ENCODE measurements at regions not wholly inside any gene's neighbourhood (a gene's known extent, or its start where the extent isn't known, plus 50 kb on each side); places are given as distances from the start of the nearest gene placed in this dataset.
A peak's percentile ranks its signal among the peaks of the same experiment; 100 is the strongest.

DNA sequence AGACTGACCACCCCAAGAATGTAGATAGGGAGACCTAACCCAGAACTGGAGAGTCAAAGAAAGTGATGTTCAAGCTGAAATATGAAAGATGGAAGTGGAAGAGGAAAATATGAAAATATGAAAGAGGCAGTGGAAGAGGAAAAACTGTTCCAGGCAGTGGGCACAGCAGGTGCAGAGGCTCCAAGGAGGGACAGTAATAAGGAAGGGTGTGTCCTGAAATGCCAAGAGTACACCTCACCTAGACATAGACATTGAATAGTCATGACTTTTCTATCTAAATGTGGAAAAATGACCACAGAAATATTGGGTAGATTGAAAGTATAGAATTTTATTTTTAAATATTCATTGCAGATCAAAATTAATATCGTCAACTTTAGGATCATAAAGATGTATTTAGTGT, 161.7 kb upstream of the USP24 start:
- no peak for ATAC-seq

DNA sequence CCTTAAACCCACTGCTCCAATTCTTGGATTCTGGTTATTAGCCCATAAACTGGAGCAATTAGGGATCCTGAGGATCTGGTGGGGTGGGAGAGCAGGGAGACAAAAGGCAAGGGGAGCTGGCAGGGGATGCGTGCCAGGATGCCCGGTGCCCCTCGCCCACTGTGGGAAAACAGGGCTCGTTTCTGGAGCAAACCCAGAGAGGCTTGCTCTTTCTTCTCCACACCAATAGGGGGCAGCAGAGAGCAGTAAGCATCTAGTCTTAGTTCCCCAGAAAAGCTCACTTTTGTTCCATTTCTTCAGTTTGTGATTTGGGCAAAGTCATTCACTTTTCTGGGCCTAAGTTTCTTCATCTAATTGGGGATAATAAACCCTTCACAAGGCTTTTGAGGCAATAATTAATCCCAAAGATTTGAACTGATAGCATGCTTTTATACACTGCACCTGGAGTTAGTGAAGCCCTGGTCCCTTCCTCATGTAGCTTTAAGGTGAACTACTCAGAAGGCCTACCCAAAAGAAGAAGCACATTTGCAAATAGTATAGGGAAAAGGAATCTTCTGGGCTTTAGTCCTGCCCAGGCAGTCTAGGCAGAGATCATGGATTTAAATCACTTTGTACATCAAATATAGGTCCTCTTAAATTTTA, 160.6 kb upstream of the USP24 start:
- no peak for ATAC-seq

DNA sequence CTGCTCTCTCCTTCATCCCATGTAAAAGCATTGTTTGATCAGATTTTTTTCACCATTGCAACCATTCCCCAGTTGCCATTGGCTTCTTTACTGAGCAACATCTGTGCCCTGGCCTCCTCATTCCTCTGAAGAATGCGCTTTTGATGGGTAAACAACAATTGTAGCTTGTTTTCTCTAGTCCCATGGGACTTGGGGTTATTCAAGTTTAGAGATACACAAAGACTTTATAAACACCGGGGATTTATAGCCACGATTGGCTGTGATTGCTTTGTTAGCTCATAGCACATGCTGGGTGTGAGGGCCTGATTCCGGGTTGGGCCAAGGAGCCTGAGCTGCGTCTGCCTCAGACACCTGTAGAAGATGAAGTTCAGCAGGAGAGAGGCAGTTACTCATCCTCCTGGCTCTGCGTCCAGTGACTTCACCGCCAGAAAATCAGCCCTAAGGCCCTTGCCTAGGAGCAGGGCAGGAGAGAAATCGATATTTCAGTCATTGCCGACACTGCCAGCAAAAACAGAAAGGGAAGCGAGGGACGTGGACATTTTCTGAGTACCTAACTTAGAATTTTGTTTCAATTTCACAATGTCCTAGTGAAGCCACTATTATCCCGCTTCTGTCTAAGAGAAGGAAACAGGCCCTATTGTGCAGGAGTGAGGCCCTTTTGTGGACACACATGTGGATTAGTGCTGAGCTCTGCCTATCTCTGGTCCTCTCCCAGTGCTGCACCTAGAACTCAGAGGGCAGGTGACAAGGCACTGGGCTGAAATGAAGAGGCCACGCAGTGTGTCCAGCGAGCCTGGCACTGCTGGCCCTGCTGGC, 159.8 kb upstream of the USP24 start:
- ATAC-seq: no peak

DNA sequence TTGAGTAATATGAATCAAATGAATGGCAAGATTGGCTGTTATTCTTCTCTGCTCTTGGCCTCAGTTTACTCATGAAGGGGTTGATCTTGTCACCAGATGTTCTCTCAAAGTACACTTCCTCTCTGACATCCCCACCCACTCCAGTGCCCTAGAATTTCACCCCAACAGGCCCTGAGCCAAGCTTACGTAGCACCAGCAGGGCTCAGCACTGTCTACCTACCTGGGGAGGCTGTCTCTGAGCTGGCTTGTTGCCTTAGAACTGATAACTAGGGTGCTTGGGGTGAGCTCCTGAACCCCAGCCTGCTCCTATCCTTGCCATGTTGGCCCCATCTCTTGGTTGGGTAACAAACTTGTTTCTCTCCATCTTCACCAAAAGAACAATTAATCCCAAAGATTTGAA, 159.1 kb upstream of the USP24 start:
- no peak for ATAC-seq

DNA sequence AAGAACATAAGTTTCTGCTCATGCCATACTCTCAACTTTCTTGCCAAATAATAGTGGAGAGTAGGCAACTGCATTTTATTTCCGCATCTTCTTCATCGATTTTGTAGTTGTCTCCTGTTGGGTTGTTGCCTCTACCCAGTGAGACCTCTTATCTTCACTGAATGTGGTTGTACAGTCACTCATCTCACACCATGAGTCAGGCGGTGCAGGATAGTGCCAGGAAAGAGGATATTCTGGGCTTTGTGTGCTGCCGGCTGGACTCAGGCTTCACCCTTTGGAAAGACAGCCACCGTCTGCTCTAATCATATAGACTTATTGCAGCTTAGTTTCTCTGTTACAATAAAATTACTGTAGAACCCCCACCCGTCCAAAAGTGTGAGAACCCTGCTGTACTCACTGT, 154.3 kb upstream of the USP24 start:
- no peak for ATAC-seq

DNA sequence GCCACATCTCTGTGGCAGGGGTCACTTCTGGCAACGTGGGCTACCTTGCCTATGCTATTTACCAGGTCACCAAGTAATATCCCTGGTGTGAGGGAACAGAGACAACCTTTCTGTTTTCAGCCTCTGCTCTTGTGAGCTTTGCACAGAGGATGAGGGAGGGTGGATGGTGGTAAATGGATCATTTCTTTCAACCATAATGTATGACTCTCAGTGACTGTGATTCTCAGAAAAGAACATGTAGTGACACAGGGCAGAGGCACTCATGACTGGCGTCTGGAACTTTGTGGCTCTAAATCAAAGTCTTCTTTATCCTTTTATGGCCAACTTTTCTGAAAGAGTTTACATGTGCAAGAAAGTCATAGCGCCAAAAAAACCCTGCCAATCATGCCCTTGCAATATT, 153.5 kb upstream of the USP24 start:
- no peak for ATAC-seq

DNA sequence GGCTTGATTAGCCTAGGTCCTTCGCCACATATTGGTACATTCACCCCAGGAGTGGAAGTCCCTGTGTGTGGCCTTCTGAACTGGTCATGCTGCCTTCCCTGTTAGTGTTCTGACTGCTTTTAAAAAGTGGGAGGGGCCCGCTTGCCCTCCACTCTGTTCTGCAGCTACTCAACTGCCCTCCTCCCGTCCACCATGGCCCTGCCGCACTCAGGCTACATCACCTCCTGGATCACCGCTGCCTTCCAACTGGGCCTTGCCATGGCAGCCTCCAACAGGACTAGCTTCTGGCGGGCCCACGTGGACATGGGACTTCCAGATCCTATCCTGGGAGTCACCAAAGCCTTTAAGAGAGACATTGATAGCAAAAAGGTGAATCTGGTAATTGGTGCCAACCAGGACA, 152.1 kb upstream of the USP24 start:
- ATAC-seq: no peak

DNA sequence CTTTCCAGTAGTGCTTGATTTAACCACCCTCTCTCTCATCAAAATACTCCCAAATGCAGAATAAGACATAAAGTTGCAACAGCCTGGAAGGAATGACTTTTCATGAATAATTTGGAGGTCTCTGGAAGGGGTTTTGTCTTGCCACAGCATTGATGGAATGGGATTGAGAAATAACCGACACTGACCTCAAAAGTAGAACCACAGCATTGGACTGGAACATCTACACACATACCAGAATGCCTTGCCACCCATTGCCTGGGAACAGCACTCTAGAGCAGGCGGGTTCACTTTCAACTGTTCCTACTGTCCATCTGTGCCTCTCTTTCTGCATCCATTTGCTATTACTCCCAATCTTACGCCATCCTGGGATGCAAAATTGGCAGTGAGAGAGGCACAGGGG, 149.1 kb upstream of the USP24 start:
- no peak for ATAC-seq

DNA sequence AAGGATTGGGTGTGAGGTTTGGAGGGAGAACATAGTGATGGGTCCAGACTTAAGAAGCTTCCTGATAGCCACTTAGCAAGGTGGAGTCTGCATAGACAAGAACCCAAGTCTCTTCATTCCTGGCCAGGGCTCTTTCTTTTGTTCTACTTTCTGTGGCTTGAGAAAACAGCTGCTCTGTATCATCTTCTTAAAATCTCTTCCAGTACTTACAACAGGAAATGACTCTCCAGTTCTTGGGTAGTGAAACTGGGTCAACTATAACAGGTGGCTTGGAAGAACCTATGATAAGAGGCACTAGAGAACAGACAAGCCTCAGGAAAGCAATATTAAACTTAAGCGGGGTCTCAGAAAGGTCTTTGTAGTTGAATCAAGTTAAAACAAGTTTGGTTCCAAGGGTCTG, 148.1 kb upstream of the USP24 start:
- peak in 1 of 2 donors; percentile 36 for ATAC-seq

DNA sequence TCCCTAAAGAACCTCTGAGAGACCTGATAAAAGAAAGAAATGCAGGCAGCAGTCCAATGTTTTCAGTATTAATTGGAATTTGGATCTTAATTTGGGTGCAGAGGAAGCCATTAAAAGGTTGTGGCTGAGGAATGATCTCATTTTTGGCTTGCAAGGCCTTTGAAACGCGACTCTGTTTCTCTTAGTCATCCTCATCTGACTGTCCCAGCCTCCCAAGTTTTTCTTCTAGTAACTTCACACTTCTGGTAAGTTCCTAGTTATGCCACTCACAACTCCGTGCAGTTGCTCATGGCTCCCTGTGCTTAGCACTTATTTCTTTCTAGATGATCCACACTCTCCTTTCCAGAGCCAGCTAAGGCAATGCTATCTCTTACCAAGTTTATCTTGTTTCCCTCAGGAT, 147.4 kb upstream of the USP24 start:
- no peak for ATAC-seq

DNA sequence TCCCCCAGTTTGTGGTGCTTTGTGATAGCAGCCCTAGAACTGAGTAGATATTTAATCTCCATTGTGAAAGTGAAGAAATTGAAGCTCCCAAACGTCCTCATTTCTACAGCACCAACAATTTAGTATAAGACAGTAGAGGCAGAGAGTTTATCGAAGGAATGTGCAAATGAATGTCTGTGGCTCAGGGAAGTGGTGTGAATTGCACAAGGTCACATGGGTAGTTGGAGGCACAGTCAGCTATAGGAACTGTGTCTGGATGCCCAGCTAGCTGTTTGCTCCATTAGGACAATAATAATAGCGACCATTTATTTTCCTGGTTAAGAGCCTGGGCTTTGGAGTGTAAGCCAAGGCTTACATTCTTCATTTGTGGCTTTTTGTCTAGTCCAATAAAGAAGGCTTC, 144.4 kb upstream of the USP24 start:
- no peak for ATAC-seq

DNA sequence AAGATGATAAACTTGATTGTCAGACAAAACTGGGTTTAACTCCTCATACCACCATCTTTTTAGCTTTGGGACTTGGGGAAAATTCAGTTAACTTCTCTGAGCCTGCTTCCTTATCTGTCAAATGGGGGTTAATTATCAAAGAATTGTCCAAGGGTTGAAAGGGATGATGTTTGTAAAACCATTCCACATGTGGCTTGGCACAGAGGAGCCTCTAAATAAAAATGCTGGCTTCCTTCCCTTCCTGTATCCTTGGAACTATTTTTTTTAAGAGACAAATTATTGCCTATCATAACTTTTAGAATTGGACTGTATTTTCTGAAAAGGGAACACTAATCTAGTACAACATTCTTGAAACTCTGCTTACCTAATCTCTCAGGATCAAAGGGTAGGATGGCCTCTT, 143.4 kb upstream of the USP24 start:
- no peak for ATAC-seq

DNA sequence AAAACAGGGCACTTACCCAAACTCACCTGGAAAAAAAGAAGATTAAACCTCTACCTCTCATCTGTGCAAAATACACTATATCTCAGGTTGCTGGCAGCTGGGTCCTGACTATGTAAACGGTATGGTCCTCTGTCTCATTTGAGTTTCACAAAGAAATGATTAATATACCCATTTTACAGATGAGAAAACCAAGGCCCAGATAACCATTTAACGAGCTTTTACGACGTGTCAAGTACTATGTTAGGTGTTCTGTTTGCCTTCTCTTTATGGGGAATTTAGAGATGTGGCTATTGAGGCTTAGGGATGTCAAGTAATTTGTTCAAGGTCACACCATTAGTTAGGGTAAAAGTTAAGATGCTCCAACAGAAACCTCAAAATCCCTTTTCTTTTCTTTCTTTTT, 140.4 kb upstream of the USP24 start:
- ATAC-seq: no peak

DNA sequence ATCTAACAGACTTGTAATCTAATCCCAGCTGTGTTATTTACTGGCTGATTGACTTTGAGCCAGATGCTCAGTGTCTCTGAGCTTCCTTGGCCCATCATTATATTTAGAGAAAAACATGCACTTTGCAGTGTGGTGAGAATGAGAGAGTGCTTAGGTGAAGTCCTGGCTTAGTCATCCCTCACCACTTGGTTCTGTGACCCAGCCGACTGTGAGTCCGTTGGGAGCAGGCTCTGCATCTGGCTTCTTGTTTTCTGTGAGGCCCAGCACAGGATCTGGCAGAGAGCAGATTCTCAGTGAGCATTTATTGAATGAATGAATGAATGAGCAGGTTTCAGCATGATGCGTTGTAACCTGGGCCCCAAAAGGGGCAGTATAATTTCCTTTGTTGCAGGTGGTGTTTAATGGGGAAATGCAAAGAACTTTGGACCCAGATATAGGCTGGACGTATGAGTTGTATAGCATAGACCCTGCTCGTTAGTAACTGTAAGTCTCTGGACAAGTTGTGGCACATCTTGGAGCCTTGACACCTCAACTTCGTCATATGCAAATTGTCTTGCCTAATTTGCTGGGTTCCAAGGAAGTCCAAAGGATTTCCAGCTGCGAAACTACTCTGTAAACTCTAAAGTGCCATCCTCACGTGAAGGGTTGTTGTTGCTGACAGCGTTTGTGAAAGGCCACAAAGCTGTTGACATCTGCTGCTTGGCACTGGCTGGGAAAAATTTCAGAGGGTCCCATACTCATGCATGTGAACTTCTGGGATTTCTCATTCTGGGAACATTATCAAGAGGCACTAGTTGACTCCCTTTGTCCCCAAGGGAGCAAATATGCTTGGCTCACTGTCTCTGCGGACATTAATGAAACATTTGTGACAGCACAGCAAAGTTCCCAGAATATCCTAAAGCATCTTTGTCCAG, 138.8 kb upstream of the USP24 start:
- no peak for ATAC-seq

DNA sequence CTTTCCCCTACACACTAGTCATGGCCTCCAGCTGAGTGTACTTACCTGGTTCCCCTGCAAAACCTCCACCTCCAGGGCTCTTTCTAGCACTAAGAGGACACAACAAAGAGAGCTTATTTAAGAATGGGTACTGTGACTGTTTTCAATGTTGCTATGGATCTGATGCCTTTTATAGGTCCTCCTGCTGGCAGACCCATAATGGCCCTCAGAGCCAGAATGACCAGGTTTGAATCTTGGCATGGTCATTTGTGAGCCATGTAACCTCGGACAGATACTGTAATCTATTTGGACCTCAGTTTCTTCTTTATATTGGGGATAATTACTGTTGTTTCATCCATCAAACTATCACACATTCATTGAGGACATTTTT, 137.6 kb upstream of the USP24 start:
- ATAC-seq: no peak

DNA sequence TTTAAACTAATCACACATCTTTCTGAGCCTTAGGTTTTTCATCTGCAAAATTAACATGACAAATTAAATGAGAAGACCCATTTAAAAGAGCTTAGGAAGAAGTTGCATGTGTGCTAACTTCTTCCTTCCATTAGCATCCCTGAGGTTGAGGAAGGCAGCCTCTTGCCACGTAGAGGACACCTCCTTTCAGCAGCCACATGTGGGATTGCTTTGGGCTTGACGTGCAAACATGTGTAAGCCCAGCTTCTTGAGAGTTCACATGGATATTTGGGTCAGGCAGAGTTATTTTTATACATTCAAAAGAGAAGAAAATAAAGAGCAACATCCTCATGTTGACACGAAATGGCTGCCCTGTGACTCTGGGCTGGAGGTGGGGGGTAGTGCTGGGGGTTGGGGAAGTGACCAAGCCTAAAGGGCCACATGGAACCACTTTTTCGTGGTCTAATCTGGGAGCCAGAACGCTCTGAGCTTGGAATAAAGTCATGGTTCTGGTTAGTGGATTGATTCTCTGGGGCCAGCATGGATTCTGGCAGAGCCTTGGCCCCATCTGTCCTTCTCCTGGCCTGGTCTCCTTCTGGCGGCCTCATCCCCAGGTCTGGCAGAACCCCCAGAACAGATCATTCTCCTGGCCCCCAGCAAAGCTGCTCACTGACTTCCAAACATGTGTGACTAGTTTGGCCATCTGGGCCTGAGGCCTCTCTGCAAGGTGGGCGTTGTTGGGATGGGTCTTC, 137.1 kb upstream of the USP24 start:
- ATAC-seq: no peak

DNA sequence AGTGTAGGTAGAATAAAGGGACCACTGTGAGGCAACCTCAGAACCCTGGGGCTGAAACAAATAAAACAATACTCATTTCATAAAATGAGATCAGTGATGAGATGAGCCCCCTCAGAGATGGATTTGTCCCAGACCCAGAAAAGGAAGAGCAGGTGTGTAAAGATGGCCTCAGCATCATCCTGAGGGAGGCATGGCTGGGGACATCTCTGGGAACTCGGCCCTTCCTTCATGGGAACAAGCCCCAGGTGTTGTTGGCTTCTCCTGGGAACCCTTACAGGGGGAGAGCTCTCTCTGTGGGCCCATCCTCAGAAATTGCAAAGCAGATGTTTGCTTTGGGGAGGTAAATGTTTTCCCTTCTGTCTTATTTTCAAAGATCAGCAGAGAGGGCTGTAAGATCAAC, 133.2 kb upstream of the USP24 start:
- no peak for ATAC-seq

DNA sequence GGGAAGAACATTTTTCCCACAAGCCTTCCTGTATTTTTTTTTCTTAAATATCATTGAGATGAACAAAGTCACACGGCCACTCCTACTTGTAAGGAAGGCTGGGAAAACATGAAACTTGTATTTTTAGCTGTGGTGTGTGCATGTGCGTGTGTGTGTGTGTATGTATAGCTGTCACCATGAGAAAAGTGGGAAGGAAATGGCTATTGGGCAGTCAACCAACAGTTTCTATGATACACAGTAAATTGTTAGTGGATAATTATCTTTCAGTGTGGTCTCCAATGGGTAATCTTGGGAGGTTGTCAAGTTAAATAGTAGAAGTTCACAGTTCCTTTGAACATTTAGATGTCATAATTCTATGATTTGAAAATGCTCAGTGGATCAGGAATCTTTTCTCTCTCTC, 132.7 kb upstream of the USP24 start:
- no peak for ATAC-seq

DNA sequence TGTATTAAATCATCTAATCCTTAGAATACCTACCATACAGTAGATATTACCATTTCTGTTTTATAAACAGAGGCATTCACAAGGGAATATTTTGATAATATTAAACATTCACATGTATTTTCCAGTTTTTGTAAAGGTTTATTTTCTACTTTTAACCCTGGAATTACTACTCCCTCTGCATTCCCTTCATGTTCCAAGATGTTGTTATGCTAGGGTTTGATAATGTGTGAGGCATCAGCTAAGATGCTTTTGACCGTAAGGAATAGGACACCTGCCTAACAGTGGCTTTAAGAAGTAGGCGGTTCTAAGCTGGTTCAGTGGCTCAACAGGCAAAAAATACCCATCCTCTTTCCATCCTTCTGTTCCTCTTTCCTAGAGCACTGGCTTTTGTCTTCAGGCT, 131.9 kb upstream of the USP24 start:
- ATAC-seq: no peak

DNA sequence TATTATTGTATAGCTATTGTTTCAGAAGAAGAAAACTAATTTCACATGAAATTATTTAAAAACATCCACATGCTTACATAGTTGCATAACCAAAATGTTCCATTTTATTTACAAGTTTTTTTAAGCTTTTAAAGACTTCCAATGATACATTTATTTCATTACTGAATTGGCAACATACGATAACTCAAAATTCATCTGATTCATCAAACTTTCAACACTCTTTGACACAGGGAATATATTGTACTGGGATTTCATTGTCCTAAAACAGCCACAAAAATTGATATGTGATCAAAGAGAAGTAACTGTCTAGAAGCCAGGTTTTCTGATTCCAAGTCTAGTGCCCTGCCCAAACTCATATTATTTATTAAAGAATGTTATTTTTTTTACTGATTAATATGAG, 131.4 kb upstream of the USP24 start:
- no peak for ATAC-seq

DNA sequence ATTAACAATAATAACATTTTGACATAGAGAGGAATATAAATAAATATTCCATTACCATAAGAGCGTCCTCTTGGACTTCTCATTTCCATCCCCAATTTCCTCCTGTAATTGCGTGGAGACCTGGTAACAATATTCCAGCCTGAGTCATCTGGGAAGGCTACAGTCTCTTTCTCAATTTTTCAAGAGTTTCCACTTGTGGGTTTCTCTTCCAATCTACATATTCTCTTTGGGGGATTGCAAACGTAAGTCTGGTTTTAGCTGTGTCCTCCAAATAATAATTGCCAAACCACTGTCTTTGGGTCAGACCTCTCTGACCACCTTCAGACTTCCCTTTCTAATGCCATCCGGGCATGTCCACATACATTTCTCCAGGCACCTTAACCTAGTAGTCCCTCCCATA, 124.5 kb upstream of the USP24 start:
- no peak for ATAC-seq

DNA sequence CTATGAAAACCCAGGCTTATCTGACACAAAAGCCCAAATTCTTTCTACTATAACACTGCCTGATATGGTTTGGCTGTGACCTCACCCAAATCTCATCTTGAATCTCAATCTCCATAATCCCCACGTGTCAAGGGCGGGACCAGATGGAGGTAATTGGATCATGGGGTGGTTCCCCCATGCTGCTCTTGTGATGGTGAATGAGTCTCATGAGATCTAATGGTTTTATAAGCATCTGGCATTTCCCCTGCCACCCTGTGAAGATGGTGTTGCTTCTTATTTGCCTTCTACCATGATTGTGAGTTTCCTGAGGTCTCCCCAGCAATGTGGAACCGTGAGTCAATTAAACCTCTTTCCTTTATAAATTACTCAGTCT, 123.3 kb upstream of the USP24 start:
- ATAC-seq: peak in 1 of 2 donors; percentile 10

DNA sequence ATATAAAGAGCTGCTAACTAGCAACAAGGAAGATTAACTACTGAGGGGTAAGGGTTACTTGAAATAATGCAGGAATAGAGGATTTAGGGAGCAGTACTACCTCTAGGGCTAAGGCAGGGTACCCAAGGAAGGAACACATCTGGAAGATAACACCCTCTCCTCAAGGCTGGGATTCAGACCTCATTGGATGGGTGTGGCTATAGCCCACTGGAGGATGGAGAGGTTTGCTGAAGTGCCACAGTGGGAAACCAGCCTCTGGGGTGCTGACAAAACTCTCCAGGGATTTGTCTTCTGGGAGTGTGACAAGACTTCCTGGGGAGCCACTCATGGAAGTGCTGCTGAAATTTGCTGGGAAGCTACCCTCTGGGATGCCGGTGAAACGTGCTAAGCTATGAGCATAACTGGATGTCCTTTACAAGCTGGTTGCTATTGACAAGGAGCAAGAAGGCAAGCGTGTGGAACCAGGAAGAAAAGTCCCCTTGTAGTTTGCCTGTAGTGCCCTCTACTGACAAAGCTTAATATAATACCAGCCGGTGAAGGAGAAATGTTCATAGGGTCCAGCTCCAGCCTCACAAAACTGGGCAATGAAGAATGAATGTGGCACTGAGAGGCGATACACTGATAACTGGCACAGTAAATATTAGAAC, 122.8 kb upstream of the USP24 start:
- ATAC-seq: no peak
